NCI-H1436 treated with DMSO at 0.1 percent for 48 hours (cell line): ENCODE measurements at regions not wholly inside any gene's neighbourhood (a gene's known extent, or its start where the extent isn't known, plus 50 kb on each side); places are given as distances from the start of the nearest gene placed in this dataset.
"Not testable (repeated sequence)": the region's sequence is repeated elsewhere in the genome, so short reads cannot be mapped to it uniquely, and the experiment has no call there.

ENCODE experiments used
- DNase-seq: peaks from one replicate; lab custom pipeline; 2025; lab: John Stamatoyannopoulos, UW

DNA sequence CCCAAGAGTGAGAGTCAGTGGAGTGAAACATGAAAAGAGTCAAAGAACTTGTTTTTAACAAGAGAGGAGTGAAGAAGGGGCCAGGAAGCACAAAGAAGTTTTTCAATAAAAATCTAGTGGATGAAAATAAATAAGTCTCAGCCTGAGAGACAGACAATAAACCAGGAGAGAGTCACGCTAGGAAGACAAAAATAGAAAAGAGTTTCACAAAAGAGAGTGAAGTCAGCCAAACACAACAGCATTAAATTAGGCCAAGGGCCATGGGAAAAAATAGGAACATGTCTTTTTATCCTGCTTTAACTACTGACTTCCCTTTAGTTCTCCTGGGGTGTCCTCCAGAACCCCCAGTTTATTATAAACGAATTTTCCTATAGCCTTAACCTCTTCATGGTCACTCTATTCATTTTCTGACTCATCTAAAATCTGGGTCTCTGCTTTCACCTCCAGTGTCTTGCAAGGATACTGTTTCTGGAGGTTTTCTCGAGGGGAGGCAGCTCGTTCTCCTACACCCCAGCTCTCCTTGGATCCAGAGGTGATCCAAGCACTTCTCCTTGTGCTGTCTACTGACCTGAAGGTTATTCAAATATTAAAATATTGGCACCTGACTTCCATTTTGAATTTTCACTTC is 571.5 kb upstream of the PPP2R3A start:
- DNase-seq: no peak

- no peak for DNase-seq
These were observed 553.1 kb upstream of the PPP2R3A start for GRCh38 chr3:135412475-135412874.

DNA sequence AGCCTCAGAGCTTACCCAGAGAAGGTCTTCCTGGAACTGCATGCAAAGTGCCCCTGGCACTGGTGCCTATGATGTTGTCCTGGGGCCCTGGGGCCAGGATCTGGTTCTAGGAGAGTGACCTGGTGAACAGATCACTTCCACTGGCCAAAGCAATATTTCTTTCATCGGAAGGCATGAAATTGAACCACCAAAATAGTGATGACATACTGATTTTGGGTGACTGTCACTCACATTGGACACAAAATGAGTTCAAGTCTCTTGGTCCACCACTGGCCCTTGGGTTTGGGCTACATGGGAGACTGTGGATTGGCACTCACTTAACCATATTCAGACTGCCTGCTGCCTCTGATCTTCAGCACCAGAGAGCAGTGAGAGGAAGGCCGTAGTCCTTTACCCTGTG is 549.3 kb upstream of the PPP2R3A start:
- no peak for DNase-seq

DNA sequence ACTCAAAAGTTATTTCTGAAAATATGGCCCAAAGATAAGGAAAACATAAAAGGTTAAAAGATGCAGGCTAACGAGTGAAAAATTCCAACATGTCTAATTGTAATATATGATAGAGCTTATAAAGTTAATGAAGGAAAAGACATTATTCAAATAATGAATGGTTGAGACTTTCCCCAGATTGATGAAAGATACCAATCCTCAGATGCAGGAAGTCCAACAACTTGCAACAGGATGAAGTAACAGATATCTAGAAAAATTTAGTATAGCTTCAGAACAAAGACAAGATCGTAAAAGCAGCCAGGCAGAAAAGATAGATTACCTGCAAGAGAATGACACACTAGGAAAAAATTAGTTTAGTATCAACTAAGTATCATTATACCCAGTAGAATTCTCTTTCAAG is 546.4 kb upstream of the PPP2R3A start:
- no peak for DNase-seq

DNA sequence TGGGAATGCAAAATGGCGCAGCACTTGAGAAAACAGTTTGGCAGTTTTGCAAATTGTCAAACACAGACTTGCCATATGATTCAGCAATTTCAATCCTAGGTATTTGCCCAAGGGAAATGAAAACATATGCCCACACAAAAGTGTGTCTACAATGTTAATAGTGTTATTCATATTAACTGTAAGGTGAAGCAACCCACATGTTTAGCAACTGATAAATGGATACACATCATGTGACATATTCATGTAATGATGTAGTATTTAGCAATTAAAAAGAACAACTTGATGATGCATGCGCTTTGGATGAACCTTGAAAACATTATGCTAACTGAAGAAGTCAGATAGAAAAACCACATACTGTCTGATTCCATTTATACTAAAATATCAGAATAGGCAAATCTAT is 539.0 kb upstream of the PPP2R3A start:
- DNase-seq: no peak

DNA sequence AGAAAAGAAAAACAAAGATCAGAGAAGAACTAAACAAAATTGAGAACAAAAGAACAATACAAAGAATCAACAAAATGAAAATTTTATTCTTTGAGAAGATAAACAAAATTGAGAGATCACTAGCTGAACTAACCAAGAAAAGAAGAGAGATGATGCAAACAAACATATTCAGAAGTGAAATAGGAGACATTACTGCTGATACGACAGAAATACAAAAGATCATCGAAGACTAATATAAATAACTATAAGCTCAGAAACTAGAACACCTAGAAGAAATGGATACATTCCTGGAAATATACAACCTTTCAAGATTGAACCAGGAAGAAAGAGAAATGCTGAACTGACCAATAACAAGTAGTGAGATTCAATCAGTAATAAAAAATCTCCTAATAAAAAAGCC is 533.1 kb upstream of the PPP2R3A start:
- DNase-seq: no peak

DNA sequence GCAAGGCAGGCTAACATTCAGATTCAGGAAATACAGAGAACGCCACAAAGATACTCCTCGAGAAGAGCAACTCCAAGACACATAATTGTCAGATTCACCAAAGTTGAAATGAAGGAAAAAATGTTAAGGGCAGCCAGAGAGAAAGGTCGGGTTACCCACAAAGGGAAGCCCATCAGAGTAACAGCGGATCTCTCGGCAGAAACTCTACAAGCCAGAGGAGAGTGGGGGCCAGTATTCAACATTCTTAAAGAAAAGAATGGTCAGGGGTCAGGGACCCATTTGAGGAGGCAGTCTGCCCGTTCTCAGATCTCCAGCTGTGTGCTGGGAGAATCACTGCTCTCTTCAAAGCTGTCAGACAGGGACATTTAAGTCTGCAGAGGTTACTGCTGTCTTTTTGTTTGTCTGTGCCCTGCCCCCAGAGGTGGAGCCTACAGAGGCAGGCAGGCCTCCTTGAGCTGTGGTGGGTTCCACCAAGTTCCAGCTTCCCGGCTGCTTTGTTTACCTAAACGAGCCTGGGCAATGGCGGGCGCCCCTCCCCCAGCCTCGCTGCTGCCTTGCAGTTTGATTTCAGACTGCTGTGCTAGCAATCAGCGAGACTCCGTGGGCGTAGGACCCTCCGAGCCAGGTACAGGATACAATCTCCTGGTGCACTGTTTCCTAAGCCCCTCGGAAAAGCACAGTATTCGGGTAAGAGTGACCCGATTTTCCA is 526.5 kb upstream of the PPP2R3A start:
- DNase-seq: not testable (repeated sequence)

- not testable (repeated sequence) for DNase-seq
These were observed 525.9 kb upstream of the PPP2R3A start for GRCh38 chr3:135439632-135440031.

DNA sequence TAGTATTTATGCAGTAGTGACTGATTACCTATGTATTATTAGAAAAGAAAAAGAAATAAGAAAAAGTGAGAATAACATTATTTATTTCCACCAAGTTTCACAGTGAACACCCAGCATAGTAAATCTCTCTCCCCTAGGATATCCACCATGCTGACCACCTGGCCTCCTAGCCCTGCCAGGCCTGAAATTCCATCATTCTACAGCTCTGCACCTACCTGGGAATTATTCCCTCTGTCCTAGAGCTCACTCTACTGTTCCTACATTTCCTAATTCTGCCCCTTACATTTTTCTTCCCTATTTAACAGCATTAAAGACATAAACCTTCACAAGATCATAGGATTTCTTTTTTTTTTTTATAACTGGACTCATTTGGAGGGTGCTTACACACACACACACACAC is 525.3 kb upstream of the PPP2R3A start:
- DNase-seq: no peak

DNA sequence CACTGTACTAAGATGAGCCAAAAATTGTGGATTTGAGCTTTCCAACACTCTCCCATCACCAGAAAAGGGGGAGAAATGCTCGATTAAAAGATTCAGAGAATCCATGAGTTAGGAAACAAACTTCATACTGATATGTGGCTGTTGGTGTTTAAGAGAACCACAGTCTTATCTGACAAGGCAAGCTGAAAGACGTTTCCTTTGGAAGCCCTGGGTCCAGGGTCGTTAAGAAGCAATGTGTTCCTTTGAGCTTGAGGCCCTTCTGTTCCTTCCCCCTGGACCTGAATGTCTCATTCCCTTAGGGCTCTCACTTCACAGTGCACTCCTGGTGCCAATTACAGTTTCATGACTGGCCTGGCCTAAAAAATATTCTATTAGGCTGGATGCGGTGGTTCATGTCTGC is 524.8 kb upstream of the PPP2R3A start:
- DNase-seq: no peak

DNA sequence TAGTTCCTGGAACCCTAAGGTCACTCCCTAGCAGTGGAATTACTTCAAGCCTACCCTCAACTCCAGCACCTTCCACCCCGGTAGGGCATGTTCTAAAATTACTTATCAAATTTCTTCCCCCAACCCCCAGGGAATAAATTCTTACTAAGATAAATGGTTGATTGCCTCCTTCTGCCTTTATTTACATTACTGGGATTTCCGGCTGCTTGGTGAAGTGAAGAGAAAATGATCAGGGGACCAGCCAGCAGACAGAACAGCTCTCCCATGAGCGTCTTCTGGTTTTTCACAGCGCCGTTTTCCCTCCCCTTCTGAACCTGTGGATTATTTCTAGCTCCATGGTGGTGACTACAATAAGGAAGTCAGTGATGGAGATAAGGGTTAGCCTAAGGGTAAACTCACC is 521.5 kb upstream of the PPP2R3A start:
- DNase-seq: no peak

GRCh38 chr3:135447483-135447882 is 518.0 kb upstream of the PPP2R3A start:
- DNase-seq: no peak

DNA sequence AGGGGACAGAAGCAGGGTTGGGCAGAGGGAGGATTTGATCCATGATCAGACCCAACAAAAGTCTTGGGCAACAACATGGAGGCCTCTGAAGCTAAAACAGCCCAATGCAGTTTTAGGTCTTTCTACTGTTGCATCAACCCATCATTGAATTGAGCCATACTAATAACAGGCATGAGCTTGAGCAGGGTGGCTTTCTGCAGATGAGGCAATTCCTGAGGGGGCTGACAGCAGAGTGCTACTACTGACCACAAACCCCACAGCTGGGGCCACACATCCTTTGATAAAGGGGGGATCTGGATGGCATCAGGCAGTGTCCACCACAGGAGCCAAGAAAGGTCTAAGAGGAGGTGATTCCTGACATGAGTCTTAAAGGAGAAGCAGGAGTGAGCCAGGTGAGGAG is 517.0 kb upstream of the PPP2R3A start:
- DNase-seq: no peak

DNA sequence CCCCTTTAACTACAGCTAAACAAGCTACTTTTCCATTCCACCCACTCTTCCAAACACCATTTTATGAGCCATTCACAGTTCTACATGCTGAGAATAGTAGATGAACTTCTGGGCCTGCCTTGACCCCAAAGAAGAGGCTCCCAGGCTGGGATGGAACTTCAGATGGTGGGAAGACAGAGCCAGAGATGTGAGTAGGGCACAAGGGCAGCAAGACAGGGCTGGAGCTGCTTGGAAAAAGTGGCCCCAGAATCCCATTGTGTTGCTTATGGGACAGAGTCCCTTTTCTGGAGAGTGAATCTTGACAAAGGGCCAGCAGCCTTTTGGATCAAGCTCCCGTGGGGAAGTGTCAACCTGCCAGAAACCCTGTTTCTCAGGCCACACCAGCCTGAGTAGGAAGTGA is 516.5 kb upstream of the PPP2R3A start:
- DNase-seq: no peak

- no peak for DNase-seq
These were observed 514.3 kb upstream of the PPP2R3A start for GRCh38 chr3:135451037-135451785.

GRCh38 chr3:135452881-135453280 is 512.6 kb upstream of the PPP2R3A start:
- no peak for DNase-seq

DNA sequence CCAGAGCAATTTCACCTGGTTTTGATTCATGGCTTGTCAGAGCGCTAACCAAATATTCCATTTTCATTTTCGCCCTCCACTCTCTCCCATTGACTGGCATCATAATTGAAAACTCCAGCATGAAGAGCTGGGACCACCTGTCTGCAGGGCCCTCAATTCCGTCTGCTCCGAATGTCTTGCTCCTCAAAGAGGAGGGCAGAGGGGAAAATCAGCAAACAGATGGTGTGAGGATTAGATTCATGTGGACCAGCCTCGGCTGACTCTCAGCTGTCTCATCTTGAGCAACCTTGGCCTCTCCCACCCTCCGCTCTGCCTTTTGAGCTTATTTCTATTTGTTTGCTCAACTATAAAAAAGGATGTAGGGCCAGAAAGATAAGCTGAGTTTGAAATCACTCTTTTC is 512.2 kb upstream of the PPP2R3A start:
- DNase-seq: no peak

GRCh38 chr3:135454890-135455289 is 510.6 kb upstream of the PPP2R3A start:
- DNase-seq: no peak

- peak; percentile 21 for DNase-seq
These were observed 509.3 kb upstream of the PPP2R3A start for GRCh38 chr3:135456108-135456790.

DNA sequence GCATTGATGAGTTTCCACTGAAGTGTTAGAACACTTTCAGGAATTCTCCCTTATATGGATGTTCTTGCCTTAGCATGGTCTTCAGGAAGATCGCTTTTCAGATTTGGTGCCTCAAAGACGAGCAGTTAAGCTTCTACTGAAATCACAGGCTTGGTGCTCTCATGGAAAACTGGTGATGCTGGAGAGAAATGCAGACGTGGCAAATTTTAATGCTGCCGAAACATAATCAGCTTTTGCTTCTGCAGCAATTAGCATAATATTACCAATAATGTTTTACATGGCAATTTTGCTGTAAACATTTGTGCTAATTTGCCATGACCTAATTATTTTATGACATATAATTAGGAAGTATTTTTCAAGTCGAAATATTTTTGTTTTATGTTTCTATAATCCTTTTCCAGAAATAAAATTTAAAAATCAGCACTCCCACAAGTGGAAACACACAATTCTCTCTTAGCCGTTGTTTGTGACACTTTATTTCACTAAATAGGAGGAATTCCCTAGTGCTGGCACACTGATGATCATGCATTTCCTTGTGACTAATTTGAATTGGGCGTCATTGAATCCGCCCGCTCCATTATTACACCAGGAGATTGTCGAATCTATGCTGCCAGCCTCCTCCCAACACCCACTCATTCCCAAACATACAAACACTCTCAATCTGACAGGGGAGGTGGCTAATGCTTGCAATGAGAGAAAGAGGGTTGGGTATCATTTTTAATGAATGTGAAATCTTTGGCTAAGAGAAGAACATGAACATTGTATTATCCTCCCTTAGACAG is 506.8 kb upstream of the PPP2R3A start:
- DNase-seq: no peak

DNA sequence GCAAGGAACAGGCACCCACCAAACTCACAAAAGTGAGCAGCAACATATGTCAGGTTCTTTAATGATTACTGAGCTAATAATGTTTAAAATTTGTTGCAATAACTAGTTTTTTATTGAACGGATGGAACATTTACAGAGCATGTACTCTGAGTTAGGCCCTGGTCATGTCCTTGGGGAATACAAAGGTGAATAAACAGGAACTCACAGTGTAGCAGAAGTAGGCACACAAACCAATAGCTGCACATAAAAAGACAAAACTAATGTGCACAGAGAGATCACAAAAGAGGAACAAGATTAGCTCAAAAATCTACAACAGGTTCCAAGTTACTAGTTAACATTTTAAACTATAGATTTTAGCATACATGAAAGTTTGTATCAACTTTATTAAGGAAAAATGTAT is 505.3 kb upstream of the PPP2R3A start:
- DNase-seq: no peak

DNA sequence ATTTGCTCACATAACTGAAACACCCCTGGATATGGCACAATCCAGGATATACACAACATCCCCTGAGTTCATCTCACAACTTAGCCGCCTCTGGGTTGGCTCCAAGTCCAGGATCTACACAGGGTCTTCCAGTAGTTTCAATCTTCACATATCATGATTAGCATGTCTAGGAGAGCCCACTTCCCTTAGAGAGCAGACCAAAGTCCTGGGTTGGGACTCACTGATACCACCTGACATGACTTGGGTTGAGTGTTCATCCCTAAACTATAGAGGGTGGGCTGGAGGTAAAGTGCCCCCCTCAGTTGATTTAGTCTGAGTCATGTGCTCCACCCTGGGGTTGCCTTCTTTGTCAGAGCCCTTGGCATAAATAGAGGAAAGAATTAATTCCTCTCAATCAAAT is 493.6 kb upstream of the PPP2R3A start:
- no peak for DNase-seq
